ENCODE measurements at regions not wholly inside any gene's neighbourhood (a gene's known extent, or its start where the extent isn't known, plus 50 kb on each side); places are given as distances from the start of the nearest gene placed in this dataset.

DNA sequence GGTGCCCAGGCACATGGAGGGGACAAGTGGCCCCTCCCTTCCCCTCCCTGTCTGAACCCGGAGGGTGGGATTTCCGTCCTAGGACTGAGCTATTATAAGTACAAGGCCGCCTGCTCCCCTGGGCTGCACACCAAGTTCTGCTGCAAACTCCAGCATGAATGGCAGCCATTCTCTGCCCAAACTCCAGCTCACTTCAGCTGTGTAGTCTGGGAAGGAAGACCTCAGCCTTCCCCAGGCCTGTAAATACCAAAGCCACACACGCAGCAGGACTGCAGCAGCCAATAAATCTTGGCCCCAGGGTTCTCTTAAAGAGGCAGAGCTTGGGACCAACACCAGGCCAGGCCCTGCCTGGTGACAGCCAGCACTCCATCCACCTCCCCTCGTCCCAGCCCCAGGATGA lies 291.3 kb upstream of the ZMIZ1 start:
- H3K36me3 ChIP-seq = no peaks in the 10 kb centered on the region
- no peaks in the 10 kb centered on the region for H3K9me3 ChIP-seq
- intact Hi-C loops (cut with DNase I) = no loop called here
- DNase-seq = no peak
- no peaks in the 10 kb centered on the region for H3K27me3 ChIP-seq
- TF ChIP-seq, protein P1, sequence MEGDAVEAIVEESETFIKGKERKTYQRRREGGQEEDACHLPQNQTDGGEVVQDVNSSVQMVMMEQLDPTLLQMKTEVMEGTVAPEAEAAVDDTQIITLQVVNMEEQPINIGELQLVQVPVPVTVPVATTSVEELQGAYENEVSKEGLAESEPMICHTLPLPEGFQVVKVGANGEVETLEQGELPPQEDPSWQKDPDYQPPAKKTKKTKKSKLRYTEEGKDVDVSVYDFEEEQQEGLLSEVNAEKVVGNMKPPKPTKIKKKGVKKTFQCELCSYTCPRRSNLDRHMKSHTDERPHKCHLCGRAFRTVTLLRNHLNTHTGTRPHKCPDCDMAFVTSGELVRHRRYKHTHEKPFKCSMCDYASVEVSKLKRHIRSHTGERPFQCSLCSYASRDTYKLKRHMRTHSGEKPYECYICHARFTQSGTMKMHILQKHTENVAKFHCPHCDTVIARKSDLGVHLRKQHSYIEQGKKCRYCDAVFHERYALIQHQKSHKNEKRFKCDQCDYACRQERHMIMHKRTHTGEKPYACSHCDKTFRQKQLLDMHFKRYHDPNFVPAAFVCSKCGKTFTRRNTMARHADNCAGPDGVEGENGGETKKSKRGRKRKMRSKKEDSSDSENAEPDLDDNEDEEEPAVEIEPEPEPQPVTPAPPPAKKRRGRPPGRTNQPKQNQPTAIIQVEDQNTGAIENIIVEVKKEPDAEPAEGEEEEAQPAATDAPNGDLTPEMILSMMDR (IDR thresholded peaks at IDR 0.05) = no peak
- TF ChIP-seq POLR2A (IDR thresholded peaks at IDR 0.05) = no peak
- H3K4me1 ChIP-seq = peaks cover 9 to 14% of the 10 kb centered on the region in 2 donors
- WGBS, 2 donors = 63 to 75% methylated on average over 5 of the region's 5 CpGs
- no peak overlapping the region for H3K4me3 ChIP-seq (replicated peaks in 1 of 3)
- H3K27ac ChIP-seq = no peak overlapping the region

DNA sequence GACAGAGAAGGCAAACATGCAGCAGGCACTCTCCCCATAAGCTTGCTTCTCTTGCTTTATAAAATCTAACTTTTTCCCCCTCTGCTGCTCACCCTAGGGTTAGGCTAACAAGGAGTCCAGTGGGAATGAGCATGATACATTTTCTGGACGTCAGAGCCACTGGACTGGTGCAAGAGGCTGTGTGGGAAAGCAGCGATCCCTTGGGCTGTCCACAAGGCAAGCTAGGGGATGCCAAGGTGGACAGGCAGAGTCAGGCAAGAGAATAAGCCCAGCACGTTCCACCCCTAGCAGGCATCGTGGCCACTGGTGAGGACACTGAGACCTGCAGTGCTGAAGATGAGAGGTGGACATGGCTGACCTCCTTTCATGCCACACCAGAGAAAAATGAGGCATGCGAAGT lies 290.9 kb upstream of the ZMIZ1 start:
- Histone ChIP-seq H3K9me3 (no peaks in the 10 kb centered on the region), H3K27ac (no peak overlapping the region), H3K4me1 (peaks cover 9 to 14% of the 10 kb centered on the region in 2 donors), H3K27me3 (no peaks in the 10 kb centered on the region), H3K36me3 (no peaks in the 10 kb centered on the region), H3K4me3 (replicated peaks in 1 of 3) (no peak overlapping the region)
- intact Hi-C loops (cut with DNase I) = no loop called here
- WGBS, 2 donors = 81 to 84% methylated on average over 5 of the region's 5 CpGs
- TF ChIP-seq POLR2A (IDR thresholded peaks at IDR 0.05) = no peak
- TF ChIP-seq, protein P1 (IDR thresholded peaks at IDR 0.05) = no peak
- no peak for DNase-seq

DNA sequence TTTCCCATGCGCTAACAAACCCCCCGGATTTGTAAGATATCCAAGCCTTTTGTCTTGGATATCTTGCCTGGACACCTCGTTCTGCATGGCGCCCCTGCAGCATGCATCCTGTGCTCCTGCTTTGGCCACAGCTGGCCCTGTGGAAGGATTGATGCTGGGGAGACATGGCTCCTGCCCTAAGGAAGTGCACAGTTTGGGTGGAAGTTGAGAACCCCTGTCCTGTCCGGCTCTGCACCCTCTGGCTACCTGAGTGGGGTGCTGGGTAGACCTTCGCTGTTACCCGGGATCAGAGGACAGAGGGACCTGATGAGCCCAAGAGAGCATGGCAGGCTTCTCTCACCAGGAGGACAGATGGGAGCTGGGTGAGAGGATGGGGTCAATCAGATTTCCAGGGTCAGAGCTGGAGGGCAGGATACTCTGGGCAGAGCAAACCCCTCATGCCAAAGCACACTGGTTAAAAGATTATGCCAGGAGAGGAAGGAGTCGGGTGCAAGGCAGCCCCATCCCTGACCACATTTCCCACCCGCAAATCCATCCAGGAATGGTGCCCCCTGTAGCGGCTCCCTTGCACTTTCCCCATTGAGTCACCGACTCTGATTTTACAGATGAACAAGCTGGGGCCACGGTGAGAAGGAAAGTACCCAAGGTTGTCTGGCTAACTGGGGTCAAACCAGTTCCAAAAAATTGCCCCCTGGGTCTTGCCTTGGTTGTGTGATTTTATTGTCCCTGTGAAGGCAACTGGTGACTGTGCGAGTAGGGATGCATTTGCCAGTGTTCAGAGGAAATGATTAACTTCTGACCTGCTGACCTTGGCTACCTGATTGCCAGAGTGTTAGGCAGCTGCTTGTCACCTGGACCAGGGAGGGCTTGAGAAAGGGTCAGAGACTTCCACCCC lies 290.1 kb upstream of the ZMIZ1 start:
- 87 to 92% methylated on average over 13 of the region's 13 CpGs for WGBS, 2 donors
- intact Hi-C loops (cut with DNase I) = no loop called here
- H3K27me3 ChIP-seq = no peaks in the 10 kb centered on the region
- no peaks in the 10 kb centered on the region for H3K9me3 ChIP-seq
- H3K4me1 ChIP-seq = peaks cover 9 to 14% of the 10 kb centered on the region in 2 donors
- no peak overlapping the region for H3K4me3 ChIP-seq (replicated peaks in 1 of 3)
- H3K27ac ChIP-seq = no peak overlapping the region
- no peaks in the 10 kb centered on the region for H3K36me3 ChIP-seq
- no peak for DNase-seq
- no peak for TF ChIP-seq POLR2A (IDR thresholded peaks at IDR 0.05)
- TF ChIP-seq, protein P1 (IDR thresholded peaks at IDR 0.05) = no peak

DNA sequence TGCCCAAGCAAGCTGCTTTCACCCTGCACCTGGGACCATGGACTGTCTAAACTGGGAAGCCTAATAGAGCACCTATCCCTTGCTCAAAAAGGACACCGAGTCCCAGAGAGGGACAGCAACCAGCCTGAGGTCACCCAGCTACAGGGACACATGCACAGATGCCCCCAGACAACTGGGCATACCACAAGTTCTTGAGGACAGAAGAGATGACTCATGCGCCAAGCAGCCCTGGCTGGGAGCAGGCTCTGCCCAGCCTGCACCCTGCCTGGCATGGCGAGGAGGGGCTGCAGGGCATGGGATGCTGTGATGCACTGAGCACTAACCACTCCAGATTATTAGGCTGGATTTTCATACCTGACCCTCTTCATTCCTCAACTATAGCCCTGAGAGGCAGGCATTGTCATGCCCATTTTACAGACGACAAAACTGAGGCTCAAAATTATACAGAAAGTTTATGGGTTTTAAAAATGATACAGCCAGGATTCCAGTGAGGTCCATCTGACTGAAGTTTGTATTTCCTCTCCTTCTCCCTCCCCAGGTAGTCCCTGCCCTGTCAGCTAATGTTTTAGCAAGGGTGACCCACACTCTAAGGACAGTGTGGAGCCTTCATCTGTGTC lies 289.3 kb upstream of the ZMIZ1 start:
- DNase-seq = no peak
- TF ChIP-seq POLR2A (IDR thresholded peaks at IDR 0.05) = no peak
- TF ChIP-seq, protein P1 (IDR thresholded peaks at IDR 0.05) = no peak
- no peak overlapping the region for H3K27ac ChIP-seq
- H3K36me3 ChIP-seq = no peaks in the 10 kb centered on the region
- 89 to 91% methylated on average over 2 to 4 of the region's 4 CpGs for WGBS, 2 donors
- H3K4me3 ChIP-seq (replicated peaks in 1 of 3) = no peak overlapping the region
- no peaks in the 10 kb centered on the region for H3K27me3 ChIP-seq
- peaks cover 9 to 13% of the 10 kb centered on the region in 2 donors for H3K4me1 ChIP-seq
- intact Hi-C loops (cut with DNase I) = no loop called here
- no peaks in the 10 kb centered on the region for H3K9me3 ChIP-seq

DNA sequence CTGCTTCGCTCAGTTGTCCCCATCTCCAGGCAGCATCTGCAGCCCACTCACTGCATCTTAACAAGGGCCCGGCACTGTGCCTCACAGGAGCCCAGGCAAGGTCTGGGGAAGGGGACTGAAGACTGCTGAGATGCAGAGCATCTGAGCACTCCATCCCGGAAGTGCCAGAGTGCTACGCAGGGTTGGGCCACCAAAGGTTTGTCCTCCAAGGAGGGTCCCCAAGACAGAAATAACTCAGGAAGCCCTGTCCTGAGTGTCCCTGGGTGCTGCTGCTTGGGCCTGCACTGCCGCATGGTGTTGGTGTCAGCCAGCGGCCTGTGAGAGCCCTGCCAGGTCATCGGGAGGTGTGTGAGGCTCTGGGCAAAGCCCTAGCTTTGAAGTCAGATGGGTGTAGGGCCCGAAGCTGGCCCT lies 288.2 kb upstream of the ZMIZ1 start:
- peaks cover 1 to 2% of the 10 kb centered on the region in 2 donors for H3K4me1 ChIP-seq

More for the DNA sequence above, 288.2 kb upstream of the ZMIZ1 start:
- Histone ChIP-seq H3K9me3 (no peaks in the 10 kb centered on the region), H3K4me3 (replicated peaks in 1 of 3) (no peak overlapping the region), H3K27ac (no peak overlapping the region), H3K36me3 (no peaks in the 10 kb centered on the region), H3K27me3 (no peaks in the 10 kb centered on the region)
- no peak for DNase-seq
- TF ChIP-seq, protein P1 (IDR thresholded peaks at IDR 0.05) = no peak
- WGBS, 2 donors = 100% methylated on average over 2 to 6 of the region's 8 CpGs
- intact Hi-C loops (cut with DNase I) = no loop called here

All from thyroid gland (tissue), 4 donors.